ENCODE measurements at regions not wholly inside any gene's neighbourhood (a gene's known extent, or its start where the extent isn't known, plus 50 kb on each side); places are given as distances from the start of the nearest gene placed in this dataset.
"Not testable (repeated sequence)": the region's sequence is repeated elsewhere in the genome, so short reads cannot be mapped to it uniquely, and the experiment has no call there.

DNA sequence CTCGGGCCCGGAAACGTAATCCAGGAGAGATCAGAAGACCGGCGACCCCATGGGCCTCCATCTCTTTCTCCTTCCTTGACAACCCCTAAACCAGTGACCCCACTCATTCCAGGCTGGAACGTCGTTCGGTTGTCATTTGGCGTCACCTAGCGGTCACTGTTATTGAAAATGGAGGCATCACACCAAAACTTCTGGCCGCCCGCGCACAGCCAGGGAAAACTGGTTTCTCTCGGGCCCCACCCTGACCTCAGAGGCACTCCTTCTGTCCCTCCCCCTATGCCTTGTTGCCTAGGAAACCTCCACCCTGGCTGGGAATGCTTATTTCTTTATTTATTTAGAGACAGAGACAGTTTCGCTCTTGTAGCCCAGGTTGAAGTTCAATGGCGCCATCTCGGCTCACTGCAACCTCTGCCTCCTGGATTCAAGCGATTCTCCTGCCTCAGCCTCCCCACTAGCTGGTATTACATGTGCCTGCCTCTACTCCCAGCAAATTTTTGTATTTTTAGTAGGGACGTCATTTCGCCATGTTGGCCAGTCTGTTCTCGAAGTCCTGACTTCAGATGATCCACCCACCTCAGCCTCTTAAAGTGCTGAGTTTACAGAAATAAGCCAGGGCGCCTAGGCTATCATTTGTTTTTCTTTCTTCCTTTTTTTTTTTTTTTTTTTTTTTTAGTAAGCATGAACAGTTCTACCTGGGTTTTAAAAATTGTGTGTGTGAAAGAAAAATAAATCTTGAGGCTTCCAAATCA is 2144.1 kb upstream of the TPTE start:
- not testable (repeated sequence) for H3K4me3 ChIP-seq, H3K4me1 ChIP-seq, H3K27me3 ChIP-seq, H3K36me3 ChIP-seq, H3K27ac ChIP-seq, H3K9me3 ChIP-seq
- ATAC-seq = peak; percentile 66
- no CpG with 5 or more reads among the region's 22 CpGs for WGBS, 2 donors (ENCODE audit: low coverage in 1 of 2)

GRCh38 chr21:8380419-8381079 is 2140.8 kb upstream of the TPTE start:
- peak; percentile 65 for ATAC-seq
- not testable (repeated sequence) for H3K27me3 ChIP-seq, H3K36me3 ChIP-seq, H3K4me1 ChIP-seq, H3K4me3 ChIP-seq, H3K27ac ChIP-seq, H3K9me3 ChIP-seq
- whole genome bisulfite sequencing, 2 donors (ENCODE audit: low coverage in 1 of 2) = no CpG with 5 or more reads among the region's 21 CpGs

GRCh38 chr21:8388169-8388939 is 2133.0 kb upstream of the TPTE start:
- no CpG with 5 or more reads among the region's 107 CpGs for WGBS, 2 donors (ENCODE audit: low coverage in 1 of 2)
- peak; percentile 82 for ATAC-seq
- H3K27me3 ChIP-seq = not testable (repeated sequence)

DNA sequence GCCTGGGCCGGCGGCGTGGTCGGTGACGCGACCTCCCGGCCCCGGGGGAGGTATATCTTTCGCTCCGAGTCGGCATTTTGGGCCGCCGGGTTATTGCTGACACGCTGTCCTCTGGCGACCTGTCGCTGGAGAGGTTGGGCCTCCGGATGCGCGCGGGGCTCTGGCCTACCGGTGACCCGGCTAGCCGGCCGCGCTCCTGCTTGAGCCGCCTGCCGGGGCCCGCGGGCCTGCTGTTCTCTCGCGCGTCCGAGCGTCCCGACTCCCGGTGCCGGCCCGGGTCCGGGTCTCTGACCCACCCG is 2132.5 kb upstream of the TPTE start:
- H3K4me1 ChIP-seq, ATAC-seq: not testable (repeated sequence)
- no CpG with 5 or more reads among the region's 40 CpGs for WGBS, 2 donors (ENCODE audit: low coverage in 1 of 2)

More at GRCh38 chr21:8388169-8388939, 2133.0 kb upstream of the TPTE start:
- H3K36me3 ChIP-seq, H3K4me1 ChIP-seq, H3K9me3 ChIP-seq, H3K4me3 ChIP-seq, H3K27ac ChIP-seq: not testable (repeated sequence)

GRCh38 chr21:8390550-8391171 is 2130.7 kb upstream of the TPTE start:
- not testable (repeated sequence) for H3K27me3 ChIP-seq, H3K4me1 ChIP-seq, H3K27ac ChIP-seq, ATAC-seq, H3K4me3 ChIP-seq, H3K9me3 ChIP-seq, H3K36me3 ChIP-seq
- WGBS, 2 donors (ENCODE audit: low coverage in 1 of 2) = no CpG with 5 or more reads among the region's 97 CpGs

More for the DNA sequence above, 2132.5 kb upstream of the TPTE start:
- not testable (repeated sequence) for H3K4me3 ChIP-seq, H3K27me3 ChIP-seq, H3K9me3 ChIP-seq, H3K27ac ChIP-seq, H3K36me3 ChIP-seq

GRCh38 chr21:8394380-8394779 is 2127.0 kb upstream of the TPTE start:
- H3K4me3 ChIP-seq, H3K27ac ChIP-seq, ATAC-seq, H3K36me3 ChIP-seq, H3K4me1 ChIP-seq, H3K27me3 ChIP-seq, H3K9me3 ChIP-seq: not testable (repeated sequence)
- no CpG with 5 or more reads among the region's 59 CpGs for WGBS, 2 donors (ENCODE audit: low coverage in 1 of 2)

GRCh38 chr21:8395992-8396391 is 2125.4 kb upstream of the TPTE start:
- WGBS, 2 donors (ENCODE audit: low coverage in 1 of 2) = no CpG with 5 or more reads among the region's 71 CpGs
- H3K9me3 ChIP-seq, H3K4me1 ChIP-seq, H3K27me3 ChIP-seq, ATAC-seq, H3K4me3 ChIP-seq, H3K36me3 ChIP-seq, H3K27ac ChIP-seq: not testable (repeated sequence)

GRCh38 chr21:8398870-8399437 is 2122.4 kb upstream of the TPTE start:
- H3K27ac ChIP-seq, H3K4me1 ChIP-seq, H3K9me3 ChIP-seq, H3K4me3 ChIP-seq, H3K36me3 ChIP-seq, ATAC-seq, H3K27me3 ChIP-seq: not testable (repeated sequence)
- WGBS, 2 donors (ENCODE audit: low coverage in 1 of 2) = no CpG with 5 or more reads among the region's 66 CpGs

DNA sequence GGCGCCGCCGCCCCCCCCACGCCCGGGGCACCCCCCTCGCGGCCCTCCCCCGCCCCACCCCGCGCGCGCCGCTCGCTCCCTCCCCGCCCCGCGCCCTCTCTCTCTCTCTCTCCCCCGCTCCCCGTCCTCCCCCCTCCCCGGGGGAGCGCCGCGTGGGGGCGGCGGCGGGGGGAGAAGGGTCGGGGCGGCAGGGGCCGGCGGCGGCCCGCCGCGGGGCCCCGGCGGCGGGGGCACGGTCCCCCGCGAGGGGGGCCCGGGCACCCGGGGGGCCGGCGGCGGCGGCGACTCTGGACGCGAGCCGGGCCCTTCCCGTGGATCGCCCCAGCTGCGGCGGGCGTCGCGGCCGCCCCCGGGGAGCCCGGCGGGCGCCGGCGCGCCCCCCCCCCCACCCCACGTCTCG is 2121.5 kb upstream of the TPTE start:
- WGBS, 2 donors (ENCODE audit: low coverage in 1 of 2) = no CpG with 5 or more reads among the region's 67 CpGs
- H3K4me1 ChIP-seq, H3K27me3 ChIP-seq, ATAC-seq, H3K36me3 ChIP-seq, H3K9me3 ChIP-seq, H3K4me3 ChIP-seq, H3K27ac ChIP-seq: not testable (repeated sequence)

DNA sequence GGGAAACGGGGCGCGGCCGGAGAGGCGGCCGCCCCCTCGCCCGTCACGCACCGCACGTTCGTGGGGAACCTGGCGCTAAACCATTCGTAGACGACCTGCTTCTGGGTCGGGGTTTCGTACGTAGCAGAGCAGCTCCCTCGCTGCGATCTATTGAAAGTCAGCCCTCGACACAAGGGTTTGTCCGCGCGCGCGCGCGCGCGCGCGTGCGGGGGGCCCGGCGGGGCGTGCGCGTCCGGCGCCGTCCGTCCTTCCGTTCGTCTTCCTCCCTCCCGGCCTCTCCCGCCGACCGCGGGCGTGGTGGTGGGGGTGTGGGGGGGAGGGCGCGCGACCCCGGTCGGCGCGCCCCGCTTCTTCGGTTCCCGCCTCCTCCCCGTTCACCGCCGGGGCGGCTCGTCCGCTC is 2119.6 kb upstream of the TPTE start:
- not testable (repeated sequence) for H3K27me3 ChIP-seq, ATAC-seq, H3K27ac ChIP-seq, H3K9me3 ChIP-seq, H3K4me1 ChIP-seq, H3K4me3 ChIP-seq, H3K36me3 ChIP-seq
- no CpG with 5 or more reads among the region's 66 CpGs for WGBS, 2 donors (ENCODE audit: low coverage in 1 of 2)

- not testable (repeated sequence) for H3K27ac ChIP-seq, H3K27me3 ChIP-seq, H3K36me3 ChIP-seq, H3K4me3 ChIP-seq, ATAC-seq, H3K9me3 ChIP-seq, H3K4me1 ChIP-seq
- no CpG with 5 or more reads among the region's 15 CpGs for WGBS, 2 donors (ENCODE audit: low coverage in 1 of 2)
These were observed 2115.1 kb upstream of the TPTE start for GRCh38 chr21:8406331-8406730.

GRCh38 chr21:8411139-8411671 is 2110.2 kb upstream of the TPTE start:
- H3K36me3 ChIP-seq, H3K27ac ChIP-seq, H3K27me3 ChIP-seq, H3K4me3 ChIP-seq, H3K4me1 ChIP-seq, H3K9me3 ChIP-seq: not testable (repeated sequence)
- no CpG with 5 or more reads among the region's 4 CpGs for WGBS, 2 donors (ENCODE audit: low coverage in 1 of 2)
- ATAC-seq = peak; percentile 46

All from gastroesophageal sphincter (tissue), 4 donors.